HG03354 (cell line): ENCODE measurements at regions not wholly inside any gene's neighbourhood (a gene's known extent, or its start where the extent isn't known, plus 50 kb on each side); places are given as distances from the start of the nearest gene placed in this dataset.
"Not testable (repeated sequence)": the region's sequence is repeated elsewhere in the genome, so short reads cannot be mapped to it uniquely, and the experiment has no call there.

ENCODE experiments used
- ATAC-seq: cut with Tn5 transposase; IDR thresholded peaks from one replicate; pipeline ENCODE4 v1.9.1; 2021; ENCODE audit warnings: mild to moderate bottlenecking; ENCODE audit not compliant: unreplicated experiment, poor library complexity, severe bottlenecking

DNA sequence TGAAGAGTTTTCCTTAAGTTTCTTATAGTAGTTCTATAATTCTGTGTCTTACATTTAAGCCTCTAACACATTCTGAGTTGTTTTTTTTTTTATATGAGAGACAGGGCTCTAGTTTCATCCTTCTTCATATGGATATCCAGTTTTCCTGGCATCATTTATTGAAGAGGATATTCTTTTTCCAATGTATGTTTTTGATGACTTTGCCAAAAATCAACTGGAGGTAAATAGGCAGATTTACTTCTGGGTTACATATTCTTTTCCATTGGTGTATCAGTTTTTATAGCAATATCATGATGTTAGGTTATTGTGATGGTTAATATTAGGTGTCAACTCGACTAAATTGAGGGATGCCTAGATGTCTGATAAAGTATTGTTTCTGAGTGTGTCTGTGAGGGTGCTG, 650.7 kb upstream of the GRID2 start:
- ATAC-seq = no peak

DNA sequence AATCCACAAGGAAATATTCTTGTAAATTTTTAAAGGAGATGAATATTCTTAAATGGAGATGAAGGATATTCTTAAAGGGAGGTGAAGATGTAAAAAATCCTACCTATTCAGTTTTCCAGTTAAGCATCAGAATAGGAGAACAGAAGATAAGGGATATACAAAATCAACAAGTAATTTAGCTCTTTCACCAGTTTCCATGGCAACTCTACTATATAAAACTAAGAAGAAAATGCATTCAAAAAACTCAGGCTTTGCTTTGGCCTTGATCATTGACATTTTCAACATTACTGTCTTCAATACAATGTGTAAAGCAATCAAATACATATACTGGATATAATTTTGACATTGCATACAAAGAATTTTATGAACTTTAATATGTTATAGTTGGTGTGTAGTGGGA, 622.7 kb upstream of the GRID2 start:
- no peak for ATAC-seq

GRCh38 chr4:91681544-91681943, 622.2 kb upstream of the GRID2 start:
- ATAC-seq = no peak

DNA sequence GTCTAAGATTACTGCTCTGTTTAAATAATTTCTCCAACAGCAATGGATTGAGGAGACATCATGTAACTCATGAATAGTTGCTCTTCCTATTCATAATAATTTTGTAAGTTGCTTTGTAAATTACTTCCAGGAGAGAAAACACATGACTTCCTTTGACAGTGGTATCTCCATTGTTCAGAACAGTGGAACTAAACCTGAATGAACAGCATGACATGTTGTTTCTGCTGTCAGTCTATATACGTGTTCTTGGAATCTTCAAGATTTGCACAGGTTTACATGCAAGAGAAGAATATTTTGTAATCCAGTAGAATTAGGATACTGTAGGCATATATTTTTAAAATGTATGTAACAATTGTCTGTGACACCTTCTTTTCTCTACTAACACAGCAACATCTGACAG, 618.8 kb upstream of the GRID2 start:
- ATAC-seq = no peak

GRCh38 chr4:91688413-91688812, 615.4 kb upstream of the GRID2 start:
- ATAC-seq = no peak

DNA sequence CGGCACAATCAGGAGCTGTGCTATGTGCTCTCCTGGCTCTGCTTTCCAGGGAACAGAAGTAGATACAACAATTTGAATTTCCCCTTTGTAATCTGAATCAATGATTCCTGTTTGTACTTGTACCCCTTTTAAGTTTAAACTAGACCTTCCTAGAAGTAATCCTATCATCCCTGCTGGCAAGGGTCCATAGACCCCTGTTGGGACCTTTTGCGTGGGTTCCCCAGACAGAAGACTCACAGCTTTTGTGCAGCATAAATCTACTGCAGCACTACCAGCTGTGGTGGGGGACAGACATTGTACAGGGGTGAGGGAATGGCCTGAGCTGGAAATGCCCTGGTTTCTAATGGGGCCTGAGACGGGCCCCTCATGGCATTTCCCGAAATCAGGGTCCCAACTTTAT, 604.1 kb upstream of the GRID2 start:
- ATAC-seq = not testable (repeated sequence)

DNA sequence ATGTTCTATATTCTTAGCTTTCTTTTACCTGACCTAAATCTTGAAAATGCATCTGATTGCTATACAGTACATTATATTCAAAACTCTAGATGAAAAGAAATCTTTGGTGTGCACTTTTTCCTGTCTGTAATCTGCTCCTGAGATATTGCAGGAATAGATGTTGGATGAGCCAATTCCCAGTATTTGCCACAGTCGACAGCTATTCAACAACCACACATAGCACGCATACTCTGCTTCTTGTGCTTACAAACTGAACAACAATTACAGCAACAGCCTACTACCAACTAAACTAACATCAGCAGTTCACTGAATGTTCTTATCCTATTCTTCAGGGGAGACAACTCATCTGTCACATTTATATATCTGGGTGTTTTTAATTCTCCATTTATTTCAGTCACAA, 573.9 kb upstream of the GRID2 start:
- no peak for ATAC-seq

DNA sequence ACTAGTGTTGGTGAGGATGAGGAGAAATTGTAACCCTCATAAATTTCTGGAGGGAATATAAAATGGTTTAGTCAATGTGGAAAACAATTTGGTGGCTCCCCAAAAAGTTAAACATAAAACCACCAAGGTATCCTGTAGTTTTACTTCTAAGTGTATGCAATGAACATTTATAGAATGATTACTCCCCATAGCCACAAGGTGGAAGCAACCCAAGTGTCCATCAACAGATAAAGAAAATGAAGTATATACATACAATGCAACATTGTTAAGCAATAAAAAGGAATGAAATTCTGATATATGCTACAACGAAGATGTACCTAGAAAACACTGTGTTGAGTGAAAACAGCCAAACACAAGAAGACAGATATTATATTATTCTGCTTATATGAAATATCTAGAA, 569.1 kb upstream of the GRID2 start:
- ATAC-seq = no peak

DNA sequence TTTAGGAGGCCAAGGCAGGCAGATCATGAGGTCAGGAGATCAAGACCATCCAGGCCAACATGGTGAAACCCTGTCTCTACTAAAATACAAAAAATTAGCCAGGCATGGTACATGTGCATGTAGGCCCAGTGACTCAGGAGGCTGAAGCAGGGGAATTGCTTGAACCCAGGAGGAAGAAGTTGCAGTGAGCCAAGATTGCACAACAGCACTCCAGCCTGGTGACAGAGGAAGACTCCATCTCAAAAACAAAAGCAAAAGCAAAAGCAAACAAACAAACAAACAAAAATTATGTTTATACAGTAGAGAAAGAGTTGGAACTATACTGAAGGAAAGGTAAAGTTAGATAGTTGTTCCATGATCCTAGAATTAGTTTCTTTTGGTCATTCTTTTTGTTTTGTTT, 564.9 kb upstream of the GRID2 start:
- not testable (repeated sequence) for ATAC-seq

GRCh38 chr4:91746551-91746950, 557.2 kb upstream of the GRID2 start:
- no peak for ATAC-seq

GRCh38 chr4:91751961-91752360, 551.8 kb upstream of the GRID2 start:
- ATAC-seq = no peak

- no peak for ATAC-seq
Observed at GRCh38 chr4:91754716-91755115, 549.0 kb upstream of the GRID2 start.

DNA sequence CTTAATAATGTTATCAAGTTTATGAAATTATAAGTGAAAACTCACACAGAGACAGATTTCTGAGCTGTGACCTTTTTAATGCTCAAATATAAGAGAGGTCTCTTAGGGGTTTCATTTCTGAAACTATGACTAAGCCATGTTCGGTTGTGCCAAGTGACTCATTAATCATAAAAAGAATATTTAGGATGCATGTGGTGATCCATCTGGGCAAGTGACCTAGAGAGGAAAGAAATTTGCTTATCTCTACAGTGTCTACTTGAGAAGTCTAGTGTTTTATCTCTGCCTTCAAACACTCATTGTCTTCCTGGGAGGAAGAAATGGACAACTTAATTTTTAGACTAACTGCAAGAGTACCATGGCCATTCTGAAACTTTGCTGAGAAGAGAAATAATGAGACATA, 545.3 kb upstream of the GRID2 start:
- ATAC-seq = peak; percentile 54

DNA sequence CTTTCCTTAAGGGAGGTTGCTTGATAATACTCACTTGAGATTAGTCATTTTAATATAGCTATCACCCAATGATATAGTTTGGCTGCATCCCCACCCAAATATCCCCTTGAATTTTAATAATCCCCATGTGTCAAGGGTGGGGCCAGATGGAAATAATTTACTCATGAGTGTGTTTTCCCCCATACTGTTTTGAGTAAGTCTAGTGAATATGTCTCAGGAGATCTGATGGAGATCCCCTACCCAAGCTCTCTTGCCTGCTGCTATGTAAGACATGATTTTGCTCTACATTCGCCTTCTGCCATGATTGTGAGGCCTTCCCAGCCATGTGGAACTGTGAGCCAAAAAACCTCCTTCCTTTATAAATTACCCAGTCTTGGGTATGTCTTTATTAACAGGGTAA, 539.7 kb upstream of the GRID2 start:
- ATAC-seq = no peak

DNA sequence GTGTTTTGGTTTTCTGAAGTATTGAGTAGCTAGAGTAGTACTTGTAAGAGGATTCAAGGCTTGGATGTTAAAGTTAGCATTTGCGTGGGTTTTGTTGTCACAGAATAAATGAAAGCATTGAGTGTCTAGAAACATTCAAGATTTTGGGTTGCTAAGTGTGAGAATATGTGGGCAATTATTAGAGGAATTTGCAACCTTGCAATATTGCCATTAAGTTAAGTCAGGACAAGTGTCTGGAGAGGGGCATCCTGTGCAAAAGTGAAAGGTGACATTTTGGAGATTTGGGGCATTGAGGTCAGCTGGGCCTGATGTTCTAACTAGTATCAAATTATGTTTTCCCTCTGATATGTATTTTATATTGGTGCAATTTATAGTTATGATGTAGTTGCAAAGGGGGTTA, 533.9 kb upstream of the GRID2 start:
- no peak for ATAC-seq

DNA sequence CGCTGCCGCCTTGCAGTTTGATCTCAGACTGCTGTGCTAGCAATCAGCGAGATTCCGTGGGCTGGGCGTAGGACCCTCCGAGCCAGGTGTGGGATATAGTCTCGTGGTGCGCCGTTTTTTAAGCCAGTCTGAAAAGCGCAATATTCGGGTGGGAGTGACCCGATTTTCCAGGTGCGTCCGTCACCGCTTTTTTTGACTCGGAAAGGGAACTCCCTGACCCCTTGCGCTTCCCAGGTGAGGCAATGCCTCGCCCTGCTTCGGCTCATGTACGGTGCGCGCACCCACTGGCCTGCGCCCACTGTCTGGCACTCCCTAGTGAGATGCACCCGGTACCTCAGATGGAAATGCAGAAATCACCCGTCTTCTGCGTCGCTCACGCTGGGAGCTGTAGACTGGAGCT, 512.1 kb upstream of the GRID2 start:
- ATAC-seq = not testable (repeated sequence)

DNA sequence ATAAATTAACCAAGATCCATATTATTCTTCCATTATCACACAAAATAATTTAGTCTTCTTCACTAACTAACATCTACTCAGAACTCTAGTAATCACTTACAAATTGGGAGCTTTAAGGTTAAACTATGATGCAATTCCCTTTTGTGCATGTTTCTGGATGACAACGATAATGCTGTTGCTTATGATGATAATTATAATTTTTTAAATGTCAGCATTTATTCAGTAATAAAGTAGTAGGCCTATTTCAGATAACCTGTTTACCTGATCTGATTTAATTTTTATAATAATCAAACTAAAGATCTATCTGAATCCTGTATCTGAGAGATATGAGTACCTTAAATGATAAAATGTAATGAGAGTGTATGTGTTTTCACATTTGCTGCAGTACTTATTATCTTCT, 507.8 kb upstream of the GRID2 start:
- ATAC-seq = no peak

GRCh38 chr4:91812319-91812718, 491.4 kb upstream of the GRID2 start:
- no peak for ATAC-seq

- ATAC-seq = no peak
Observed at GRCh38 chr4:91824773-91825172, 479.0 kb upstream of the GRID2 start.

DNA sequence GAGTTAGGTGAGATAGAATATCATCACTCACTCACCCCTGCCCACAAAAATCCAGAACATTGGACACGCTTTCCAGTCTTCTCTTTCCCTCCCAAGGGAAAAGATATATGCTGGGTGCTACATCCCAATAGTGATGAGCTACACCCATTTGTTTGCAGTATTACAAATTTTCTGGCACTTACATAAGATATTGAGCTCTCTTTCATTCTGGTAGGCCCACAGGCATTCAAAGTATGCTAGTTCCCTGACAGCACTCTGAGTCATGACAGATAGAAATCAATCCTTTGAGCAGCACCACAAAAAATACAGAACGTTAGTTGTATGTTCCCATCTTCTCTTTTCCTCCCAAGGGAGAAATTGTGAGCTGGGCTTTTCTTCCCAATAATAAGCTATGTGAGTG, 477.6 kb upstream of the GRID2 start:
- no peak for ATAC-seq

DNA sequence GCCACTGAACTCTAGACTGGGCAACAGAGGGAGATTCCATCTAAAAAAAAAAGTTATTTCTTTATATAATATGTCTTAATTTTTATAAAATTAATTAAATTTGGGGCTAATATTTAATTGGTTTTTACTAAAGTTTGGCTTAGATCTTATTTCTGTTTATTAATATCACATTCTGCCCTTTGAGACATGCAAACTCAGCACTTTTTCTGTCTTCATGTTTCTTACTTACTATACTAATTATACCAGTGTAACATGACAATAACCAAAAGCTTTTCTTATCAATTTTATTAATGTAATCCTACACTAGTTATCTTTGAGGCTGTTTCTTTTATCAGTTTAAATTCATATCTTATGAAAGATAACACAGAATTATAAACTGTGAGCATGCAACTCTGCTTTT, 475.9 kb upstream of the GRID2 start:
- no peak for ATAC-seq

DNA sequence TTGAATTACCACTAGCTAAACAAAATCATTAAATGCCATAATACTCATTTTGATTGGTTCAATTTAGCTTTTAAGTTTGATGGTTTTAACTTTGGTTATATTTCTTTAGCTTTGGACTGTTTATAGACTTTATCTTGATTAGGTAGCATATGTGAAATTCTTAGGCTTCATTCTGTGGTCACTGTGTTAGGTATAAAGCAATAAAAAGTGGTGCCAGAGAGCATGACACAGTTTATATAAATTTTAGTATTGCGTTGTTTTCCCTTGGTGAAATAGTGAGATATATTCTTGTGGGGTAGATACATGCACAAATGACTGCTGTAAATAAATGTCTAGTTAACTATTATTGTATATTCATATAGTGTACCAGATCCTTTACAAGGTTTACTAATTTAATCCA, 474.2 kb upstream of the GRID2 start:
- ATAC-seq = no peak
